ENCODE measurements at regions not wholly inside any gene's neighbourhood (a gene's known extent, or its start where the extent isn't known, plus 50 kb on each side); places are given as distances from the start of the nearest gene placed in this dataset.

DNA sequence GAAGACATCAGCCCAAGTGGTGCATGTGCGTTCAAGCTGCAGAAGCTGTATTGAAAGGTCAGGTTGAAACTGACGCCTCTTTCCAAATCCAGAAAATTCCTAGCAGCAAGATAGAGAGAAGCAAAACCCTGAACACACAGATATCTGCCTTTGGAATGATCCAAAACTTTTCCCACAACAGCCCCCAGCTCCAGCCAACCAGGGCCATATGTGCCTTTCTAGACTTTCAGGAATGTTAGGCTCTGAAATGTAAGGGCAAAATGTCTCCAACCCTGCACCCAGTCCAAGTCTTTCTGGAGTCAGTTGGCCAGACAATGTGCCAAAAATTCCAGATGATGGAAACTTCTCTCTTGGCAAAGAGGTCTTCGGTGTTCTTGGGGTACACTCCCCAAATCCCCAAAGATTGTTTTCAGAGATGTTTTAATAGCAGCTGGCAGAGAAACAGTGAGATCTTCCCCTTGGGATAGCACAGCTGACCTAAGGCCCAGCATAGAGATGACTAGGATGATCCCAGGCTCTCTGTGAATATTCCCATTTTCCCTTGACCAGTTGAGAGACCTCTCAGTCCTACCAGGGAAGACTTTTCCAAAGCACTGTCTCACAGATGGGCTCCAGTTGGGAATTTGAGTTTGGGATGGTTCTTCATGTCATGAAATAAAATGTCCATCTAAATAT is 440.4 kb upstream of the CD180 start:
- TF ChIP-seq GATA3 (IDR thresholded peaks at IDR 0.05; ENCODE audit: low read depth, low read length) (no peak), GATA2 (IDR thresholded peaks at IDR 0.05; ENCODE audit: low read depth, low read length) (no peak)

GRCh38 chr5:67636091-67636490 is 439.5 kb upstream of the CD180 start:
- TF ChIP-seq GATA3 (IDR thresholded peaks at IDR 0.05; ENCODE audit: low read depth, low read length) (no peak), GATA2 (IDR thresholded peaks at IDR 0.05; ENCODE audit: low read depth, low read length) (no peak)

DNA sequence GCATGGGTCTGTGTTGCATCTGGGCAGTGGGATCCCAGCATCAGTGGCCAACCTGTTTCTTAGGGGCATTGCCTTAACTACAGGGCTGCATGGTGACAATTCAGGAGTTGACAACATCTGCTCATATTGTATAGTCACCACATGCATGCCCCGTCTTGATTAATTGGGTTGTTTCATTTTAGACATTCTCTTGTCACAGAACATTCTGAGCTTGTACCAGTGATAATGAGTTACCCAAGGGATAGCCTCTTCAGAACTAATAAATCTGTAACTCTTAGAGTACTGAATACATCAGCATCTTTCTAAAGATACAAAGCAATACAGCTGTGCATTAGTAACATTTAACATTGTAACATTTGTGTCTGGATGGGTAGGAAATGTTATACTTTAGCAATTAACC is 426.5 kb upstream of the CD180 start:
- TF ChIP-seq GATA3 (IDR thresholded peaks at IDR 0.05; ENCODE audit: low read depth, low read length) (no peak), GATA2 (IDR thresholded peaks at IDR 0.05; ENCODE audit: low read depth, low read length) (no peak)

DNA sequence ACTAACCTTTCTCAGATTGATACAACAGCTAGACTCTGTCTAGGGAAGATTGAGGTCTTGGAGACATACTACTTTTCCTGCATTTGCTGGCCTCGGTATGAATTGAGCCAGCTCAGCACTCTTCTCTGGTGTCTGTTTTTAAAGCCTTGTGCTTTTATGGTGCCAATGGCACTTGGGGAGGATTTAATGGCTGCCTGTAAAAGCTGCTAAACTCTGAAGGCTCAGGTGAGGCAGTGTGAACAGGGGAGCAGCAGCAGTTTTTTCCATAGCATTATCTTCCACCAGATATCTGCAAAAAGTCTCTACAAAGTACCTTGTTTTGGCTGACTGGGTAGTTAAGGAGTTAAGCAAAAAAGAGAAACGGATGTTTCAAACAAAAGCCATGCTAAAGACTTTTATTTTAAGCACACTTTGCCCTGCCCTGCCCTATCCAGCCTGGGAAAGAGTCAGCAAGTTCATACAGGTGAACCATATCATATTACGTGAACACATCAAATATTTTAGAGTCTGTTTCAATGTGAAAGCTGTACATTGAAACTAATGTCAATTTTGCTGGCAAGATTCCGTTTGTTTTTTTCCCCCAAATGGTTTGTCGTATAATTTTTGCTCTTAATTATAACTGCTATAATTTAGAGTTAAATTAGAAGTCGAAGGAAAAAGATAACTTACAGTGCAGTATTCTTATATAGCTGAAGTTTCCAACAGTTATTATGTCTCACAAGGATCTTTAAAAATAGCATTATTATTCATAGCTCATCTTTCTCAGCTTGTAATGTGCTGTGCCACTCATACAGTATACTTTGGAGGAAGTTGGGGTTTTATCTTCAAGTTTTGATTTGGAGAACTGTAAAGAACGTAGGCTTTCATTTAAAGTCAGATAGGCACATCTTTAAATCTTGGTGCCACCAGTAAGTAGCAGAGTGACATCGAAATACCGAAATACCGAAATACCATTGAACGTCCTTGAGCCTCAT is 424.1 kb upstream of the CD180 start:
- TF ChIP-seq GATA3 (IDR thresholded peaks at IDR 0.05; ENCODE audit: low read depth, low read length) (no peak), GATA2 (IDR thresholded peaks at IDR 0.05; ENCODE audit: low read depth, low read length) (no peak)

DNA sequence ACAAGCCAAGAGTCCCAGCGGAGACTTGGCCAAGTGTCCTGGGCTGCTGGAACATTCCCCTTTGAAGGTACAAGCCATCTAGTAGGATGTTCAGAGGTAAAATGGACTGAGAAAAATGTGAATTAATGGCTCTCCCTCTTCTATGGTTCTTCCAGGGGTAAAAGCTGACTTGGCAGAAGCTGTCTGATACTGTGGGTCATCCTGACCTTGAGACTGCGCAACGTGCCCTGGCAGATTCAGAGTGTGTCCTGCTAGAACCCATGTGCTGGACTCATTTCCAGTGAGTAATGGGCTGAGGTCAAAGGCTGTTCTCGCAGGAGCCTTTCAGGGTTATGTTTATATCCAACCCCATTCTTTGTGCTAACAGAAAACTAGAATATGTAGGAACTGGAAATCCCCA is 423.0 kb upstream of the CD180 start:
- no peak for TF ChIP-seq GATA2 (IDR thresholded peaks at IDR 0.05; ENCODE audit: low read depth, low read length)
- no peak for TF ChIP-seq GATA3 (IDR thresholded peaks at IDR 0.05; ENCODE audit: low read depth, low read length)

DNA sequence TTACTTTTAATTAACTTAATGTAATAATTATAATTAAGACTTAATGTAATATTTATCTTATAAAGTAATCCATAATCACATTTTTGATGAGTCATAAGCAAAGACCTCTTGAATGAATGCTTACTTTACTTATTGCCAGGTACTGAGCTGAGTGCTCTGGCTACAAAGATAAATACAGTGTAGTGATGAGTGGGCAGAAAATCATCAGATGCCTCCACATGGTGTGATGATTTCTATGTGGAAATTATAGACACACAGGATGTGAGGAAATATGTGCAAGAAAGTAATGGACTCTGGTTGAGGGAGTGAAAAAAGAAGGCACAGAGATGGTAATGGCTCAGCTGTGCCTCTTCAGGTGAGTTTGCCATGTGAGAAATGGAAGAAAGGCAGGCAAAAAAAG is 422.6 kb upstream of the CD180 start:
- TF ChIP-seq GATA2 (IDR thresholded peaks at IDR 0.05; ENCODE audit: low read depth, low read length) (no peak), GATA3 (IDR thresholded peaks at IDR 0.05; ENCODE audit: low read depth, low read length) (no peak)

GRCh38 chr5:67617051-67617450 is 420.5 kb upstream of the CD180 start:
- TF ChIP-seq GATA3 (IDR thresholded peaks at IDR 0.05; ENCODE audit: low read depth, low read length) (no peak), GATA2 (IDR thresholded peaks at IDR 0.05; ENCODE audit: low read depth, low read length) (no peak)

- no peak for TF ChIP-seq GATA3 (IDR thresholded peaks at IDR 0.05; ENCODE audit: low read depth, low read length)
- no peak for TF ChIP-seq GATA2 (IDR thresholded peaks at IDR 0.05; ENCODE audit: low read depth, low read length)
These were observed 416.4 kb upstream of the CD180 start for GRCh38 chr5:67612961-67613360.

DNA sequence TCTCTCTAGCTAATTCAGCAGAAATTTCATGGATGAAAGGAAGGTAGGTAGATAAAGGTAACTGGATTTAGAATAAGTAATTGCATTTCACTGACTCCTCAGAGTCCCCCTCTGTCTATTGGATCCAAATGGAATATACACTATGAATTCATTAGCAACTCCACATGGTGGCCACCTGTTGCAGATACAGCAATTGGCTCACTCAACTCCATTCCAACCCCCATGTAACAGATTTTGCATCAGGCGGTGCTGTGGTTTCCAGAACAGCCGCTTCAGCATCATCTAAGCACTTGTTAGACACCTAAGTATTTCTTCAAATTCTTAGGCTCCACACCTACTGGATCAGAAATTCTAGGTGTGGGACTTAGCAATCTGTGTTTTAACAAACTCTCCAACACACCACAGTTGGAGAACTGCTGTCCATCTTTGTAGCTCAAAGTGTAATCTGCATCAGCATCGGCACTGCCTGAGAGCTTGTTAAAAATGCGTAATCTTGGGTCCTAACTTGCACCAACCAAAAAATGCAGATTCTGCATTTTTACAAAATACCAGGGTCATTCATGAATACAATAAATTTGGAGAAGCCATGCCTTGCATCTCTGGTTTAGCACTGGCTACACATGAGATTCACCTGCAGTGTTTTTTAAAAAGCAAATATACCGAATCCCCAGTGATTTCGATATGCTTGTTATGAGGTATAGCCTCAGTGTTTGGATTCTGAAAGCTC is 413.8 kb upstream of the CD180 start:
- TF ChIP-seq GATA3 (IDR thresholded peaks at IDR 0.05; ENCODE audit: low read depth, low read length) (no peak), GATA2 (IDR thresholded peaks at IDR 0.05; ENCODE audit: low read depth, low read length) (no peak)

GRCh38 chr5:67607958-67608357 is 411.4 kb upstream of the CD180 start:
- no peak for TF ChIP-seq GATA3 (IDR thresholded peaks at IDR 0.05; ENCODE audit: low read depth, low read length)
- TF ChIP-seq GATA2 (IDR thresholded peaks at IDR 0.05; ENCODE audit: low read depth, low read length): no peak

DNA sequence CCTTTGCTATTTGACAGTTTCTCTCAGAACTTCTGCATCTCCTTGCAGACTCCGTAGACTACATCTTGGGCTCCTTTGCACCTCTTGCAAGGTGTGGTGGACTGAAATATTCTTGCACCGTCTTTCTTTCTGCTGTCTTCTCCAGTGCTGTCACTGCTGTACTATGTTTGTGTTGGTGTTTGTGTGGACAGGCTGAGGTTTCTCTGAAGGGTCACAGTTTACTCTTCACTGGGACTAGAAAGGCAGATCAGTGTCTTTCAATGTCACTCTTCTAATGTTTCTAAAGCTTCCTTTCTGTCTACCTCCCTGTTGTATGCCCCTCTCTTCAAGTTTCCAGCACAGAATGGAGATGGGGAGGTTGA is 410.0 kb upstream of the CD180 start:
- TF ChIP-seq GATA3 (IDR thresholded peaks at IDR 0.05; ENCODE audit: low read depth, low read length) (no peak), GATA2 (IDR thresholded peaks at IDR 0.05; ENCODE audit: low read depth, low read length) (no peak)

DNA sequence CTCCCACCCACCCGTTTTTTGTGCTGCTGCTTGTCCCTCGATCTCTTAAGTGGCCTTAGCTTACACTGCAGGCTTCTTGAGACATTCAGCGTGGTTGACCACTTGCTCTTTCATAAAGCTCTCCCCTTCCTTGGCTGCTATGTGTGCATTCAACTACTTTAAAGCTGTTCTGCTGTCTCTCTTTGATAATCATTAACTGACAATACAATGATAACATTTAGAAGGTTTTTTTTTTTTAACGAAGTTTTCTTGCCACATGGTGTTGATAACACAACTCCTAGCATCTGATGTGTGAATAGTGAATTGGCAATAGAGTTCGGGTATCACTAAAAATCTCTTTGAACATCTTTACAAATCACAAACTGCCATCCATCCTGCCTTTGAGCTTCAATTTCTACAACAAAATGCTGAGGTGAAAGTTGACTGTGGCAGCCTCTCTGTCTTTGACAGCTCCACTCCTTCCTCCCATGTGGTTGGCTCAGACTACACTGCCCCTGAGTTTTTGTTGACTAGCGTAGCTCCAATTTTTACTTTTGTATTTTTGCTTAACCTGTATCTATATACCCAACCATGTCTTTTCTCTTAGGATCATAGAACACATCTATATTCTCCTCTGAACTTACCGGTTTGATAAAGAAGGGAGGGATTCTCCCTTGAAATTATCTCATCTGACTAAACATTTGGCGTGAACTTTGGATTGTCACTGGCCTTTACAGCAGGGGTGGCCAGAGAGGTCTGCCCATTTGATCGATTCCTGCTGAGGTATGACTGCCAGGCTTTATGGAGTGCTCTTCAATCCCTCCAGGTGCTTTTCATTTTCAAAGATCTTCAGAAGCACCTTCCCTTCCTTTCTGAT is 409.4 kb upstream of the CD180 start:
- no peak for TF ChIP-seq GATA3 (IDR thresholded peaks at IDR 0.05; ENCODE audit: low read depth, low read length)
- TF ChIP-seq GATA2 (IDR thresholded peaks at IDR 0.05; ENCODE audit: low read depth, low read length): no peak

DNA sequence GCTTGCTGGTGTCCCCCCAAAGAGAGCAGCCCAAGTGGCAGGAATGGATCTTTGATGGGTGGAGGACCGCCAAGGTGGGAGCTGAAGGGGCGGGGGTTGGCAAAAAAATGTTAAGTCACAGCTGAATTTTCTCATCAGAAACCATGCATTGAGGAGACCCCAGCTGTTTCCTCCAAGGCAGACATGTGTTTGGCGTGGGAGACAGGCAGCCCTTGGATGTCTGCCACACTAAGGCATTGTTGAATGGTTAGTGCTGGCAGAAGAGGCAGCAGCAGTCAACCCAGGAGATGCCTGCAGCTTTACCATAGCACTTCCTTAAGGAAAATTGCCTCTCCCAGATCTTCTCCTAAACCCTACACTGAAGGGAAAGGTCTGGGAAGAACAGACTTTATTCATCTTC is 394.9 kb upstream of the CD180 start:
- TF ChIP-seq GATA3 (IDR thresholded peaks at IDR 0.05; ENCODE audit: low read depth, low read length) (no peak), GATA2 (IDR thresholded peaks at IDR 0.05; ENCODE audit: low read depth, low read length) (no peak)
